Osteoblast (primary cell): ENCODE measurements at regions not wholly inside any gene's neighbourhood (a gene's known extent, or its start where the extent isn't known, plus 50 kb on each side); places are given as distances from the start of the nearest gene placed in this dataset.

Experiments
- DNase-seq: peaks from one replicate; pipeline ENCODE4 v3.0.0; 2011; ENCODE audit warnings: low spot score, mixed read lengths; ENCODE audit not compliant: insufficient read length; ENCODE audit errors: missing footprints
- H2AFZ ChIP-seq: 2 replicates; pipeline ENCODE4 v1.6.0; 2011; ENCODE audit warnings: mild to moderate bottlenecking, low read length
- H3K27ac ChIP-seq: 2 replicates; pipeline ENCODE4 v1.5.1; 2011; ENCODE audit warnings: mild to moderate bottlenecking, low read depth, low read length, moderate library complexity
- H3K27me3 ChIP-seq: 2 replicates; pipeline ENCODE4 v1.6.0; 2012; ENCODE audit warnings: mild to moderate bottlenecking, control low read depth, inconsistent platforms, low read length, moderate library complexity; ENCODE audit not compliant: insufficient read depth
- H3K36me3 ChIP-seq: 2 replicates; pipeline ENCODE4 v1.5.1; 2011; ENCODE audit warnings: mild to moderate bottlenecking, low read length, control low read depth, moderate library complexity; ENCODE audit not compliant: insufficient read depth
- H3K4me1 ChIP-seq: 2 replicates; pipeline ENCODE4 v1.5.1; 2011; ENCODE audit warnings: mild to moderate bottlenecking, low read length, control low read depth, moderate library complexity; ENCODE audit not compliant: insufficient read depth
- H3K4me2 ChIP-seq: 2 replicates; pipeline ENCODE4 v1.6.0; 2011; ENCODE audit warnings: mild to moderate bottlenecking, low read length; ENCODE audit not compliant: insufficient read depth
- H3K4me3 ChIP-seq: fragments of 200-600 bp; sonication (generic); 3 replicates; pipeline ENCODE4 v1.5.1; 2012; ENCODE audit warnings: mild to moderate bottlenecking, low read length, inconsistent platforms; ENCODE audit not compliant: insufficient read depth
- H3K79me2 ChIP-seq: 2 replicates; pipeline ENCODE4 v1.6.0; 2012; ENCODE audit warnings: mild to moderate bottlenecking, low read length, control low read depth, inconsistent platforms; ENCODE audit not compliant: insufficient read depth
- H3K9me3 ChIP-seq: 2 replicates; pipeline ENCODE4 v1.5.1; 2011; ENCODE audit warnings: low read depth, low read length, control low read depth
- H4K20me1 ChIP-seq: 2 replicates; pipeline ENCODE4 v1.6.0; 2012; ENCODE audit warnings: mild to moderate bottlenecking, low read length, control low read depth; ENCODE audit not compliant: insufficient read depth
- CTCF ChIP-seq: IDR thresholded peaks from 2 replicates; pipeline ENCODE4 v1.5.1; 2011; ENCODE audit warnings: mild to moderate bottlenecking, low read depth, low read length, moderate library complexity; ENCODE audit errors: extremely low read depth

- Histone ChIP-seq H3K36me3 (no peaks in the 10 kb centered on the region), H3K79me2 (no peaks in the 10 kb centered on the region), H3K27ac (no peak overlapping the region), H3K4me2 (no peak overlapping the region), H3K9me3 (no peaks in the 10 kb centered on the region), H3K4me1 (no peaks in the 10 kb centered on the region), H3K27me3 (no peaks in the 10 kb centered on the region), H4K20me1 (no peaks in the 10 kb centered on the region), H3K4me3 (no peak overlapping the region), H2AFZ (no peak overlapping the region)
- no peak for TF ChIP-seq CTCF
- DNase-seq, result no peak
Observed at GRCh38 chr12:60920841-60921495, 1325.1 kb downstream of the SLC16A7 start.

- Histone ChIP-seq H3K4me2 (no peak overlapping the region), H2AFZ (no peak overlapping the region), H3K9me3 (no peaks in the 10 kb centered on the region), H3K27me3 (no peaks in the 10 kb centered on the region), H3K27ac (no peak overlapping the region), H3K79me2 (no peaks in the 10 kb centered on the region), H3K4me1 (no peaks in the 10 kb centered on the region), H3K36me3 (no peaks in the 10 kb centered on the region), H3K4me3 (no peak overlapping the region), H4K20me1 (no peaks in the 10 kb centered on the region)
- DNase-seq, result no peak
- no peak for TF ChIP-seq CTCF
Observed at GRCh38 chr12:60921541-60921940, 1325.7 kb downstream of the SLC16A7 start.

DNA sequence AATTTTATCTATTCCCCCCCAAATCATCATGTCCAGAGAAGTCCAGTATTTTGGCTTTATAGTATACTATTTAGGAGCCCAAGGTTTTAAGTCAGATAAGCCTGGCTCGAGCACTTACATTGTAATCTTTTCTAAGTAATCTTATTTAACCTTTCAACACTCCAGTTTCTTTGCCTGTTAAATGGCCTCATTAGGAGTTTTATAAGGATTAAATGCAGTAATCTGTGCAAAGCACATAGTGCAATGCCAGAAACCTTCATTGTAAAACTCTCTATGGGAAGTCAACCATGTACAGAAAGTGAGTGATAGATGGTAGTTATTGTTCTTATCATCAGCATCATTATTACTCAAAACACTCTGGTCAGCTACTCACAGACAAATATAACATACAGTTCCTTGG, 1330.4 kb downstream of the SLC16A7 start:
- H3K9me3 ChIP-seq, result peaks cover 5% of the 10 kb centered on the region
- no peak for TF ChIP-seq CTCF
- H2AFZ ChIP-seq, result no peak overlapping the region
- H3K4me2 ChIP-seq, result no peak overlapping the region
- no peak overlapping the region for H3K27ac ChIP-seq
- no peaks in the 10 kb centered on the region for H4K20me1 ChIP-seq
- H3K27me3 ChIP-seq, result no peaks in the 10 kb centered on the region
- H3K79me2 ChIP-seq, result no peaks in the 10 kb centered on the region
- H3K36me3 ChIP-seq, result no peaks in the 10 kb centered on the region
- DNase-seq, result no peak
- no peak overlapping the region for H3K4me3 ChIP-seq
- no peaks in the 10 kb centered on the region for H3K4me1 ChIP-seq

GRCh38 chr12:60930151-60930550, 1330.1 kb upstream of the USP15 start:
- no peak overlapping the region for H3K27ac ChIP-seq
- DNase-seq, result no peak
- no peaks in the 10 kb centered on the region for H3K36me3 ChIP-seq
- no peaks in the 10 kb centered on the region for H3K27me3 ChIP-seq
- no peaks in the 10 kb centered on the region for H4K20me1 ChIP-seq
- H3K4me3 ChIP-seq, result no peak overlapping the region
- no peak overlapping the region for H3K4me2 ChIP-seq
- no peak overlapping the region for H2AFZ ChIP-seq
- no peaks in the 10 kb centered on the region for H3K4me1 ChIP-seq
- H3K79me2 ChIP-seq, result no peaks in the 10 kb centered on the region
- no peak for TF ChIP-seq CTCF
- H3K9me3 ChIP-seq, result peaks cover 5% of the 10 kb centered on the region
